ENCODE measurements at regions not wholly inside any gene's neighbourhood (a gene's known extent, or its start where the extent isn't known, plus 50 kb on each side); places are given as distances from the start of the nearest gene placed in this dataset.

DNA sequence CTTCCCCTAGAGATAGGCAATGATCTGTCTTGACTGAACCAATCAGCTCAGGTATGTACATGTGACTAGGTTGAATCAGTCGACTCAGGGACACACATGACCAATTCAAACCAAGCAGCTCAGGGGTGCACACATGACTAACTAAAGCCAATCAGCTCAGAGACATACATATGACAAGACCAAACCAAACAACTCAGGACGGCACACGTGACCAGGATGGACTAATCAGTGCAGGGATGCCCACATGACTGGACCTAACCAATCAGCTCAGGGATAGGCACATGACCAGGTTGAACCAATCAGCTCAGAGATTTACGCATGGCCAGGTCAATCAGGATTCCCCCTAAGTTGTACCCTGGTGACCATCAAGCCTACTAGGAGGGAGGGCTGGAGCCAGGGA lies 310.3 kb downstream of the CDH26 start:
- TF ChIP-seq, protein P1, sequence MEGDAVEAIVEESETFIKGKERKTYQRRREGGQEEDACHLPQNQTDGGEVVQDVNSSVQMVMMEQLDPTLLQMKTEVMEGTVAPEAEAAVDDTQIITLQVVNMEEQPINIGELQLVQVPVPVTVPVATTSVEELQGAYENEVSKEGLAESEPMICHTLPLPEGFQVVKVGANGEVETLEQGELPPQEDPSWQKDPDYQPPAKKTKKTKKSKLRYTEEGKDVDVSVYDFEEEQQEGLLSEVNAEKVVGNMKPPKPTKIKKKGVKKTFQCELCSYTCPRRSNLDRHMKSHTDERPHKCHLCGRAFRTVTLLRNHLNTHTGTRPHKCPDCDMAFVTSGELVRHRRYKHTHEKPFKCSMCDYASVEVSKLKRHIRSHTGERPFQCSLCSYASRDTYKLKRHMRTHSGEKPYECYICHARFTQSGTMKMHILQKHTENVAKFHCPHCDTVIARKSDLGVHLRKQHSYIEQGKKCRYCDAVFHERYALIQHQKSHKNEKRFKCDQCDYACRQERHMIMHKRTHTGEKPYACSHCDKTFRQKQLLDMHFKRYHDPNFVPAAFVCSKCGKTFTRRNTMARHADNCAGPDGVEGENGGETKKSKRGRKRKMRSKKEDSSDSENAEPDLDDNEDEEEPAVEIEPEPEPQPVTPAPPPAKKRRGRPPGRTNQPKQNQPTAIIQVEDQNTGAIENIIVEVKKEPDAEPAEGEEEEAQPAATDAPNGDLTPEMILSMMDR (IDR thresholded peaks at IDR 0.05; ENCODE audit: low read length): no peak
- TF ChIP-seq EZH2 (optimal IDR thresholded peaks at IDR 0.05; ENCODE audit: low read depth, low read length): no peak
